HG03342 (cell line): ENCODE measurements at regions not wholly inside any gene's neighbourhood (a gene's known extent, or its start where the extent isn't known, plus 50 kb on each side); places are given as distances from the start of the nearest gene placed in this dataset.
A peak's percentile ranks its signal among the peaks of the same experiment; 100 is the strongest.

Experiments used
- ATAC-seq: cut with Tn5 transposase; IDR thresholded peaks from one replicate; pipeline ENCODE4 v1.9.1; 2021; ENCODE audit warnings: mild to moderate bottlenecking, moderate library complexity; ENCODE audit not compliant: unreplicated experiment

DNA sequence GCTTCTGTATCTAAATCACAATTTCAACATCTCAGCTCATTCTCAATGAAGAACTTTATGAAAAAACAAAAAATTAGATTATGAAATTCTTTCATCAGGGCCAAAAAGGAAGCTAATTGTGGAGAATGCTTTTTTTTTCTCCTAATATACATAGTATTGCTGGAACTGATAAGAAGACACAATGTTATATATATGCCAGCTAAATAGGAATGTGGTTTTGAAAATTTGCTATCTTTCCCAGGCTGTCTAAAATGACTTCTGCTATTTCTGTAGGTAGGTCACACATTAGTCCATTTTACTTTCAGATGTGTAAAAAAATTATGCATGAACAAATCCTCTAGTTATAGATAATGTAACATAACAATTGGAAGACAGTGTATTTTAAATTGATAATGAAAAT, 732.9 kb downstream of the RWDD3 start:
- no peak for ATAC-seq

GRCh38 chr1:95974586-95974985, 740.6 kb downstream of the RWDD3 start:
- no peak for ATAC-seq

GRCh38 chr1:95982711-95983110, 738.9 kb upstream of the PTBP2 start:
- ATAC-seq = no peak

DNA sequence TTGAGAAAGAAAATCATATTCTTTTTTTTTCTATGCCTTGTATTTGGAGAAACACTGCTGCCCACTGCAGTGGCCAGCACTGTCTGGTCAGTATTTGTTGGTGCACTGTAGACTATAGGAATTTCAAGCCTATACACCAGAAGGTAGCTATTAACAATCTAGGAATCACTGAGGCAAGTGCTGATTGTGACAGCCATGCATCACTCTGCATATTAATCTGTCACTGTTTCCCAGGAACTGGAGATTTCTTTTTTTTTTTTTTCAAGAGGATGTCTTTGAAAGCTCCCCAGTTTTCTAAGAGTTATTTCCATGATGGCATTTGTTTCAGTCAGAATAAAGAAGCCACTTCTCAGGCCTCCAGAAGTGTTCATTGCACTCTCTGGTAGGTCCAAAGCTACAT, 737.8 kb upstream of the PTBP2 start:
- no peak for ATAC-seq

DNA sequence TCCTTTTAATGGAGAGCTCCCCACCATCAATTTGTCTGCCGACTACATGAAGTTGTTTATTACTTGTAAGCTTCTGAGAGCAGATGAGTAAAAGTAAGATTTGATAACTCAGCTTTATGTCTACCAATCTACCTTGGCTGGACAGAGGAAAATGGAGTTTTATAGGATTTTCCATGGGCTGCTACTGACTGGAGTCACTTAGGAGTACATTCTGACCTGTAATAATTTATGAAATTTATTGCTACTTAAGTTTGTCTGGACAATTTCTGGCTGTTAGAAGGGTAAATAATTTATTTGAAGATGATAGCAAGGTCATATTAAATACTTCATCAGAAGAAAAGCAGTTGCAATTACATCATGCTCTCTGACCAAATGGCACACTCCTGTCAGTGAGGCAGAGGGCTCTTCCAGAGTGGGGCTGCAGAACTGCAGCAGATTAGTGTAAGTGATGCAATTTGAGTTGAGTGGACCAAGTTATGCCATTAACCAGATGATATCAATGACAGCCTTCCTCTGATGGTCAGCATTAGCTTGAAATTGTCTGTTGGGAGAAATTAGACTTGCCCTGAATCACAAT, 736.7 kb upstream of the PTBP2 start:
- ATAC-seq = no peak

GRCh38 chr1:95990033-95990432, 731.6 kb upstream of the PTBP2 start:
- ATAC-seq = no peak

- no peak for ATAC-seq
Observed at GRCh38 chr1:95991787-95992520, 729.6 kb upstream of the PTBP2 start.

- no peak for ATAC-seq
Observed at GRCh38 chr1:95994643-95995042, 726.9 kb upstream of the PTBP2 start.

DNA sequence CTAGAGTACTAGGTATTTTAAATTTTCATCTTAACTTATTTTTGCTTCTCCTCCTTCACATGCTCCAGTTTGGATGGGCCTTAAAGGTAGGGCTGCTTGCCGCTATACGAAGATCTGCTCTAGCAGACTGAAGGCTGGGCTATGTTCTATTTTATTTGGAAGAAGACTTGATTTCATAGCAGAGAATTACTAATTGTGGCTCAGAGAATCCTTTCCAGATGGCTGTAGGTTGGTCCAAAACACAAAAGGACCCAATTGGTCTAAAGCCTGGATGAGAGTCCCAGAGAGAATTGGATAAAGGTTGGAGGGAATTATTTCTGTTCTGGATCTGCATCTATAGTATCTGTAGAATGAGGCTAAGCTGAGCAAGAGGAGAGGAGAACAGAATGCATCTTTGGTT, 719.4 kb upstream of the PTBP2 start:
- no peak for ATAC-seq

DNA sequence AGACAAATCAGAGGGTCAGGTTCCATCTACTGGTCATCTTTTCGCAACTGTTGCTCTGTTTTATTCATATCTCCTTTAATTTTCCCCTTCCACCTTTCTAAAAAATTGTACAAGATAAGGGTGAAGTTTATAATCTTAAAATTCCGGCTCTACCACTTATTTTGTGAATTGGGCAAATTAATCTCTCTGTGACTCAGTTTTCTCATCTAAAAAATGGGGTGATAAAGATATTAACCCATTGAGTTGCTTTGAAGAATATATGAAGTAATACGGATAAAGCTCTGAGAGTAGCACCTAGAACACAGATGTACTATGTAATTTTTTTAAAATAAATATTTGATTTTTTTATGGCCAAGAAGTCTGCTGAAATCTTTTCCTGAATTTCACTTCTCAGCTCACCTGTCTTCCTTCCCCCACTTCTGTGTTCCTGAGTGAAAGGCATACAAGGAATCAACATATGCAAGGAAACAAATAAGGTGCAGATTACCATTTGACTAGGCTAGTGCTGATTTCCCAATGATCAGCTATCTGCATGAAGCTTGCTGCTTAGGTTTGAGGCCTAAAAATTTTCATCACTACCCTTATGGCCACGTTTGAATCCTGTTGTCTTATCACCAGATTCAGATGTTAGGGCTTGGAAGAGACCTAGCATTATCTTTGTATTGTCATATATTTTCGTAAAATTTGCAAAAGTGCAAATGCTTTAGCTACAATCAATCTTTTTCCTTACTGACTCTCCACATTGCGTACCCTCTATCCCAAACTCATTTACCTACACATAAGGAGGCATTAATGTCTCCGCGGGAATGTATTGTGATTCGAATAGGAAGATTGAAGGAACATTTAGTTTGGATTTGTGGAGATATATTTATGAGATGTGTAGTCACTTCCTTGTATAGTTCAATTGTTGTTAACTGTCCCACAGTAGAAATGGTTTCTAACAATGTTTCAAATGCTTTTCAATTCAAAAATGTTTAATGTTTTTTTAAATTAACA, 718.3 kb upstream of the PTBP2 start:
- ATAC-seq = no peak

DNA sequence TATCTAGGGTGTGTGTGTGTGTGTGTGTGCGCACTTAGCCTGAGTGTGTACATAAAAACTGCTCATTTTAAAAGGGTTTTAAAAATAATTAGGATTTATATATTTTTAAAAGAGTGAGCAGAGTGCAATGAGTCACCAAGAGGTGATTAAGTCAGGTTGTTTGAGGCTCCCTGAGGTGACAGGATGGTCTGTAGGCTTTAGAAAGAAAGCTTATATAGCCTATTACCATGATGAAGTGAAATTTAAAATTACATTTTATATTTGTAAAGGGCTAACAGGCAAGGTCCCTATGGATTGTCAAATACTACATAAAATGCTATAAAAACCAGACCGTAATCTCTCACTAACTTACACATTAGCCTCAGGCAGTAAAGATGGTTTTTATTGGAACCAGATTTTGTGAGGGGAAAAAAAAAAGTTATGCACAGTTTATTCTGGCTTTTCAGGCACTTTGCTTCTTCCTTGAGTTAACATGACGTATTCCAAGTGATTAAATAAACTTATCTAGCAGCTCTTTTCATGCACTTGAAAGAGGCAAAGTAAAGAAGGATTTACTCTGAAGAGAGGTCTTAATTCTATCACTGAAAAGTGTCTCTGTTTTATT, 711.7 kb upstream of the PTBP2 start:
- ATAC-seq = no peak

GRCh38 chr1:96011606-96012005, 710.0 kb upstream of the PTBP2 start:
- no peak for ATAC-seq

DNA sequence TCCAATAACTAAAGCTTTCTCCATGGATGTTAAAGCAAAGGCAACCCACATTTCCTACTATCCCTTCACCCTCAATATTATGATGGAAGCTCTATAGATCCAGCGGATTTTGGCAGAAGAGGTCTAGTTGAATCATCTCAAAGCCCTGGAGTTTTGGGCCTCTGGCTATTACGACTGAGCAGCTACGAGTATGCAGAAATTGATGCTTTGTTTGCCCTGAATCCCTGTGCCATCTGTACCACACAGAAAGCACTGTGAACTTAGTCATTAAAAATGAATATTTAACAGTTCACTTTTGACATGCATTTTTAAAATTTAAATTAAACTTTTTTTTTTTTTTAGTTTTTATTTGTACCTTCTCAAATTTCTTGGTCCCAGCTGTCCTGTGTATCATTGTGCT, 705.4 kb upstream of the PTBP2 start:
- no peak for ATAC-seq

DNA sequence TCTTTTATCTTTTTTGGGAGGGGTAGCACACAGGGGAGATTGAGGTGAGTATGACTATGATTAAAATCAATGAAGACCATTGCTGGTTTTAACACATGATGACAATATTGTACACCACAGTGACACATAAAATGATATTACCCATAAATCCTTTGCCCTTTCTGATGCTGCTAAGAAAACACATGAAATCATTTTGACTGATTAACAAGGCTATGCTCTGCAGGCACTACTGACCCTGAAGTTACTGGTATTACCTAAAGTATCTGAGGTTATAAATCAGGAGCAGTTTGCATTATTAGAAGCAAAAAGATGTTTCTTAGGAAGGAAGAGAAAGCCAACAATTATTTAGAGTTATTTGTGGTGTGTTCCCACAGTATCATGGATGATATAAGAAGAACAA, 701.2 kb upstream of the PTBP2 start:
- ATAC-seq = no peak

DNA sequence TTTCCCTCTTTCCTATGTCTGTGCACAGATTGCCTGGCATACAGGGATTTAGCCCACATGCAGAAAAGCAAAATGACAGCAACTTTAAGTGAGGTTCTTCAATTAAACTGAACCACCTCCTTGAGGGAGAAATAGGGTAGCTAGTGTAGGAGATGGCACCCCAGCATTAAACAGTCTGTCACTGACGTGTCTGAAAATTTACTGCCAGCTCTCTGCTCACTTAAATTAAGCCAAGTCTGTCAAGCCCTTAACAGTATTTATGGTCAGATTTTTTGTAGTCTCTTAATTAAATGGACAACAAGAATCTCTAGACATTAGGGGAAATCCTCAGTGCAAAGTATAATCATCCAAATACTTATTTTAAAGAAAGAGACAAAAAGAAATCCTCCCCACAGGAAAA, 696.5 kb upstream of the PTBP2 start:
- ATAC-seq = no peak

GRCh38 chr1:96028071-96028470, 693.5 kb upstream of the PTBP2 start:
- no peak for ATAC-seq

GRCh38 chr1:96030312-96030711, 691.3 kb upstream of the PTBP2 start:
- ATAC-seq = no peak

- ATAC-seq = no peak
Observed at GRCh38 chr1:96034006-96034405, 687.6 kb upstream of the PTBP2 start.

DNA sequence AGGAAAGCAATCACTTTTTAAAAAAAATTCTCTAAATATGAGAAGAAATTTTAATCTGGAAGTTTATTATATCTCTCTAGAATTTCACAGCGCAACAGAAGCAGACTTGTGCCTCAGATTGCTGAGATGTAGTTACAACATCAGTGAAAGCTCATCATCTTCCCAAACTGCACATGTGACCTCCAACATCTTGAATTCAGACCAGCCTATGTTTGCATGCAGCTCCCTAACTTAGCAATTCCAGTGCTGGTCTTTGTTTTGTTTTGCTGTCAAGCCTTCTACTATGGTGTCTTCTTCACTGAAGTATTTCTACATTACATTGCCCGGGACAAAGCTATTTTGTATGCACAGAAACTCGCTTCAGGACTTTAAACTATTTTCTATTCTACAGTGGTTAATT, 684.8 kb upstream of the PTBP2 start:
- ATAC-seq = no peak

DNA sequence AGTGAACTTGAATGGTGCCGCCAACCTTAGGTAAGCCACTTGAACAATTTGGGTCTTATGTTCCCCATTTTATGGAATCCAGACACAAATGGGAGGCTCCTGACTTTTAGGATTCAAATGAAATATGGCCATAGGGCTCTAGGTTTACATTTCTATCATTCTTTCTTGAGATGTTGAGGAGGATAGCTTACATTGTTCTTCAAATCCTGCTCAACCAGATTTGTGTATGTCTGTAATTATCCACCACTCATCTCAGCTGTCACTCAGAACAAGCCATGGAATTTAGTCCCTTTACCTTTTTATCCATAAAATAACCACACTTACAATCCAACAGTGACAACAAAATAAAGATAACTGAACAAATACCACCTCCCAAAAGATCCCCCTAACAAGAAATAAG, 682.9 kb upstream of the PTBP2 start:
- ATAC-seq = no peak

GRCh38 chr1:96039910-96040309, 681.7 kb upstream of the PTBP2 start:
- ATAC-seq = peak; percentile 73
